Thymus (tissue), 11 donors: ENCODE measurements at regions not wholly inside any gene's neighbourhood (a gene's known extent, or its start where the extent isn't known, plus 50 kb on each side); places are given as distances from the start of the nearest gene placed in this dataset.
"Not testable (repeated sequence)": the region's sequence is repeated elsewhere in the genome, so short reads cannot be mapped to it uniquely, and the experiment has no call there.

Experiments
- DNase-seq, 9 donors: peaks; one replicate each; pipeline ENCODE4 v3.0.0-alpha.2; 2013; ENCODE audit warnings: low spot score in 9 of 9, low read depth in 6 of 9, missing footprints in 1 of 9
- H3K27ac ChIP-seq, 2 donors: one replicate each; pipeline ENCODE4 v1.5.1; 2013; ENCODE audit warnings: control low read depth in 1 of 2, low read depth in 1 of 2, low read length in 1 of 2, mild to moderate bottlenecking in 1 of 2, moderate library complexity in 1 of 2
- H3K27me3 ChIP-seq, 2 donors: one replicate each; pipeline ENCODE4 v1.5.1; 2013; ENCODE audit warnings: low read length in 1 of 2; ENCODE audit not compliant: control insufficient read depth in 2 of 2, insufficient read depth in 1 of 2
- H3K36me3 ChIP-seq, 2 donors: one replicate each; pipeline ENCODE4 v1.5.1; 2013; ENCODE audit warnings: low read length in 1 of 2, mild to moderate bottlenecking in 1 of 2, moderate library complexity in 1 of 2; ENCODE audit not compliant: control insufficient read depth in 2 of 2, insufficient read depth in 2 of 2
- H3K4me1 ChIP-seq, 2 donors: one replicate each; pipeline ENCODE4 v1.5.1; 2013; ENCODE audit warnings: low read length in 2 of 2; ENCODE audit not compliant: control insufficient read depth in 2 of 2, insufficient read depth in 2 of 2
- H3K4me3 ChIP-seq, 2 donors: one replicate each; pipeline ENCODE4 v1.5.1; 2013; ENCODE audit warnings: low read length in 2 of 2, control low read depth in 1 of 2, mild to moderate bottlenecking in 1 of 2
- H3K9me3 ChIP-seq, 2 donors: one replicate each; pipeline ENCODE4 v1.5.1; 2013; ENCODE audit warnings: low read length in 1 of 2, mild to moderate bottlenecking in 1 of 2; ENCODE audit not compliant: control insufficient read depth in 2 of 2, insufficient read depth in 1 of 2
- WGBS: extraction: QIAGEN DNeasy Blood & Tissue Kit; methylation state at CpG from one replicate; pipeline ENCODE4 v1.1.7; 2013; 5-methylcytosine and 5-hydroxymethylcytosine counted together
- donor health status: healthy.

GRCh38 chr6:80974579-80974978 is 777.9 kb downstream of the TENT5A start:
- 94% methylated on average over 2 of the region's 2 CpGs for WGBS
- H3K4me3 ChIP-seq = no peak overlapping the region
- no peaks in the 10 kb centered on the region for H3K9me3 ChIP-seq
- H3K36me3 ChIP-seq = no peaks in the 10 kb centered on the region
- H3K4me1 ChIP-seq = no peaks in the 10 kb centered on the region
- no peaks in the 10 kb centered on the region for H3K27me3 ChIP-seq
- H3K27ac ChIP-seq = no peak overlapping the region
- no peak for DNase-seq

GRCh38 chr6:80969439-80969838 is 783.0 kb downstream of the TENT5A start:
- Histone ChIP-seq H3K36me3 (no peaks in the 10 kb centered on the region), H3K27me3 (no peaks in the 10 kb centered on the region), H3K27ac (no peak overlapping the region), H3K4me3 (no peak overlapping the region), H3K4me1 (no peaks in the 10 kb centered on the region), H3K9me3 (no peaks in the 10 kb centered on the region)
- no peak for DNase-seq

- no peaks in the 10 kb centered on the region for H3K36me3 ChIP-seq
- WGBS = 10% methylated on average over 1 of the region's 1 CpG
- no peaks in the 10 kb centered on the region for H3K9me3 ChIP-seq
- H3K4me1 ChIP-seq = no peaks in the 10 kb centered on the region
- H3K4me3 ChIP-seq = no peak overlapping the region
- no peak overlapping the region for H3K27ac ChIP-seq
- DNase-seq = peak in 1 of 9 donors; percentile 1
- H3K27me3 ChIP-seq = no peaks in the 10 kb centered on the region
Measured at GRCh38 chr6:80967609-80968008, 784.9 kb downstream of the TENT5A start.

GRCh38 chr6:80962382-80962781 is 790.1 kb downstream of the TENT5A start:
- Histone ChIP-seq H3K27ac (no peak overlapping the region), H3K4me1 (no peaks in the 10 kb centered on the region), H3K9me3 (no peaks in the 10 kb centered on the region), H3K36me3 (no peaks in the 10 kb centered on the region), H3K4me3 (no peak overlapping the region), H3K27me3 (no peaks in the 10 kb centered on the region)
- DNase-seq = no peak

GRCh38 chr6:80961166-80961565 is 791.3 kb downstream of the TENT5A start:
- WGBS = 95% methylated on average over 3 of the region's 3 CpGs
- Histone ChIP-seq H3K27me3 (no peaks in the 10 kb centered on the region), H3K9me3 (no peaks in the 10 kb centered on the region), H3K4me1 (no peaks in the 10 kb centered on the region), H3K4me3 (no peak overlapping the region), H3K36me3 (no peaks in the 10 kb centered on the region), H3K27ac (no peak overlapping the region)
- no peak for DNase-seq

- Histone ChIP-seq H3K9me3 (no peaks in the 10 kb centered on the region), H3K36me3 (no peaks in the 10 kb centered on the region), H3K27me3 (no peaks in the 10 kb centered on the region), H3K4me3 (no peak overlapping the region), H3K4me1 (no peaks in the 10 kb centered on the region), H3K27ac (no peak overlapping the region)
- WGBS = 81% methylated on average over 1 of the region's 1 CpG
- DNase-seq = no peak
Measured at GRCh38 chr6:80959034-80959433, 793.4 kb downstream of the TENT5A start.

GRCh38 chr6:80956898-80957297 is 795.6 kb downstream of the TENT5A start:
- no peak for DNase-seq
- Histone ChIP-seq H3K4me1 (no peaks in the 10 kb centered on the region), H3K36me3 (no peaks in the 10 kb centered on the region), H3K27ac (no peak overlapping the region), H3K27me3 (no peaks in the 10 kb centered on the region), H3K4me3 (no peak overlapping the region), H3K9me3 (no peaks in the 10 kb centered on the region)
- 62% methylated on average over 1 of the region's 1 CpG for whole genome bisulfite sequencing

GRCh38 chr6:80952479-80952878 is 800.0 kb downstream of the TENT5A start:
- H3K27me3 ChIP-seq, H3K36me3 ChIP-seq, H3K4me1 ChIP-seq, H3K27ac ChIP-seq, H3K9me3 ChIP-seq, DNase-seq, H3K4me3 ChIP-seq: not testable (repeated sequence)
- 71% methylated on average over 2 of the region's 2 CpGs for WGBS

- Histone ChIP-seq H3K4me1 (no peaks in the 10 kb centered on the region), H3K27ac (no peak overlapping the region)
- 61% methylated on average over 3 of the region's 3 CpGs for WGBS
Measured at GRCh38 chr6:80946402-80946801, 806.1 kb downstream of the TENT5A start.

GRCh38 chr6:80942911-80943310 is 809.6 kb downstream of the TENT5A start:
- Histone ChIP-seq H3K27me3 (no peaks in the 10 kb centered on the region), H3K4me1 (no peaks in the 10 kb centered on the region), H3K36me3 (no peaks in the 10 kb centered on the region), H3K4me3 (no peak overlapping the region), H3K9me3 (no peaks in the 10 kb centered on the region), H3K27ac (no peak overlapping the region)
- 97% methylated on average over 1 of the region's 1 CpG for WGBS
- DNase-seq = no peak

More at GRCh38 chr6:80946402-80946801, 806.1 kb downstream of the TENT5A start:
- DNase-seq = no peak
- Histone ChIP-seq H3K9me3 (no peaks in the 10 kb centered on the region), H3K27me3 (no peaks in the 10 kb centered on the region), H3K4me3 (no peak overlapping the region), H3K36me3 (no peaks in the 10 kb centered on the region)
